HG02943 (cell line): ENCODE measurements at regions not wholly inside any gene's neighbourhood (a gene's known extent, or its start where the extent isn't known, plus 50 kb on each side); places are given as distances from the start of the nearest gene placed in this dataset.

Experiments
- ATAC-seq: cut with Tn5 transposase; IDR thresholded peaks from one replicate; pipeline ENCODE4 v1.9.1; 2021; ENCODE audit warnings: mild to moderate bottlenecking, low read depth, moderate library complexity; ENCODE audit not compliant: unreplicated experiment

- no peak for ATAC-seq
These were observed 173.6 kb downstream of the ARHGAP12 start for GRCh38 chr10:31754803-31755624.

DNA sequence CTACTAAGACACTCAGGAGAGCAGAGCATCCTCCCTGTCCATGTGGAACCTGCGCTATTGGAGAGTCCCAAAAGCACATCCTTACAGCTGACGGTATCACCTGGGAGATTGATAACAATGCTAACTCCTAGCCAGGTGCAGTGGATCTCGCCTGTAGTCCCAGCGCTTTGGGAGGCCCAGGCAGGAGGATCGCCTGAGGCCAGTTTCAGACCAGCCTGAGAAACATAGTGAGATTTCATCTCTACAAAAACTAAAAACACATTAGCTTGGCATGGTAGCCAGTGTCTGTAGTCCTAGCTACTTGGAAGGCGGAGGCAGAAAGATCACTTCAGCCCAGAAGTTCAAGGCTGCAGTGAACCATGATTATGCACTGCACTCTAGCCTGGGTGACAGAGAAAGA is 174.9 kb downstream of the ARHGAP12 start:
- ATAC-seq: no peak

DNA sequence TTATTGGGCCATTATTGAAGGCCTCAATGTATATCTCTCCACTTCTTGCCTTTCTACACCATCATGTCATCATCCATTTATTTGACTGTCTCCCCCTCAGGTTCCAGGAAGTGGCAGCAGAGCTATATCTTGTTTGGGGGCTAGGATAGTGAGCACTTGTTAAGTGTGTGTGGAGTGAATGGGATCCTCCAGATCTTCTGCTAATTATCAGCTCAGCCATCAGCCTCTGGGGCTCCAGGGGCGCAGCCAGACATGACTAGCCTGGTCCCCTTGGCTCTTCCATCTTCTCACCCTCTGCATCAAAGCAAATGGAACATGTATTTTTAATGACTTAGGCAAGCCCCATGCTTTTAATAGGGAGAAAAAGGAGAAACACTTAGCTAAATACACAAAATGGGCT is 176.5 kb downstream of the ARHGAP12 start:
- ATAC-seq: no peak

DNA sequence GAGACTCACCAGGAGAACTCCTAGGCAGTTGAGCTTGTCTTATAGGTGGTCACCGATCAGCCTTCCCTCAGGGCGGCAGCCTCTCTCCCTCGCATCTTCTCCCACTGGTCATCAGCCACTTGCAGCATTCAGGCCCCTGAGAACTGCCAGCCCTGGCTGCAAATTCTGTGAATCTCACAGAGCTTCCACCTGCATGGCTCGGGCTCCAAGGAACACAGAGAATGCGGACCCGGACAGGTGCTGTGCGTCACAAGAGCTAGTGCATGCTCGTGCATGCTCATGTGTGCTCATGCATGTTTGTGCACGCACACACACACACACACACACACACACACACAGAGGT is 176.9 kb downstream of the ARHGAP12 start:
- ATAC-seq: no peak

- no peak for ATAC-seq
These were observed 177.4 kb downstream of the ARHGAP12 start for GRCh38 chr10:31751051-31751737.

- no peak for ATAC-seq
These were observed 178.4 kb downstream of the ARHGAP12 start for GRCh38 chr10:31749981-31750840.

- no peak for ATAC-seq
These were observed 179.3 kb downstream of the ARHGAP12 start for GRCh38 chr10:31749301-31749700.

GRCh38 chr10:31745612-31746376 is 182.8 kb downstream of the ARHGAP12 start:
- ATAC-seq: no peak

GRCh38 chr10:31744025-31744424 is 184.6 kb downstream of the ARHGAP12 start:
- no peak for ATAC-seq

DNA sequence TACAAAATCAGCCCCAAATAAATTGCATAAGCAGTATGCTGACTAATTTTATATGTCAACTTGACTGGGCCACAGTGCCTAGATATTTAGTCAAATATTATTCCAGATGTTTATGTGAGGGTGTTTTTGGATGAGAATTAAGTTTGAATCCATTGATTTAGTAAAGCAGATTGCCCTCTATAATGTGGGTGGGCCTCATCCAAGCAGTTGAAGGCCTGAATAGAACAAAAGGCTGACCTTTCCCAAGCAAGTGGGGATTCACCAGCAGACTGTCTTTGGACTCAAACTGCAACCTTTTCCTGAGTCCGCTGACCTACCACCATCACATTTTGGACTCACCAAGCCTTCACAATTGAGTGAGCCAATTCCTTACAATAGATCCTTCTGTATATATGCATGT is 186.4 kb downstream of the ARHGAP12 start:
- ATAC-seq: no peak

GRCh38 chr10:31741473-31741872 is 187.2 kb downstream of the ARHGAP12 start:
- no peak for ATAC-seq

DNA sequence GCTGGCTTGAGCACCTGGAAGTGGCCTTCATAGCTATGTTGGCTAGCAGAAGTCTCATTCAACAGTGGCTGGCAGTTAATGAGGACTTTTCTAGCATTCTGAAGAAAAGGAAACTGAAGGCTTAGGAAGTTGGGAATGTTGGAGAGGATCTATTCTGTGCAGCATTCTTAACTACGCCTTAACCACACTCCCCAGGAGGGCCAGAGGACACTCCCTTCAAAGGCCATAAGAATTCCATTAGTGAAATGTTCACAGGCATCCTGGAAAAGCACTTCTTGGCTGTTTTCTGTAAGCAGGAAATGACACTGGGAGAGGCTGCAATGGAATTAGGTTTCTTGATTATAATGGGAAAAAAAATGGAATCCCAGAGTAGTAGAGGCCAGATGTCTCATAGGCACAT is 188.9 kb downstream of the ARHGAP12 start:
- ATAC-seq: no peak

GRCh38 chr10:31739146-31739545 is 189.5 kb downstream of the ARHGAP12 start:
- ATAC-seq: no peak

GRCh38 chr10:31731711-31732110 is 196.9 kb downstream of the ARHGAP12 start:
- no peak for ATAC-seq

DNA sequence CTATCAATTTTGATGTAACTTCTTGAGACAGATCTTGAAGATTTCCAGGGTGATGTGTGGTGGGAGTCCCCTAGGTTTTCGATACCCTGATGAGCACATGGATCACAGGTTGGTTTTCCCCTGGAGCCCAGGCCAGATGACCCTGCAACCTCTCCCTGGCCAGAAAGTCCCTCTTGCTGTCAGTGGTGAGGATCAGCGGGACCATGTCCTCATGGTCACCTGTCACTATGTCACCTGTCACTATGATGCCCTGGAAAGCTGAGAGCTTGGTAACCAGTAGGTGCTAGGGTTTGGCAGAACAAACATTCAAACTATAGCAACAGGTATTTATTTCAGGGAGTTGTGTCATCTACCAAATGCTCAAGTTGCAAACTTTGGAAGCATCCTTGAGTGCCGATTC is 197.9 kb downstream of the ARHGAP12 start:
- no peak for ATAC-seq

GRCh38 chr10:31728698-31729224 is 199.9 kb downstream of the ARHGAP12 start:
- no peak for ATAC-seq

- ATAC-seq: no peak
These were observed 203.2 kb downstream of the ARHGAP12 start for GRCh38 chr10:31725436-31725835.

DNA sequence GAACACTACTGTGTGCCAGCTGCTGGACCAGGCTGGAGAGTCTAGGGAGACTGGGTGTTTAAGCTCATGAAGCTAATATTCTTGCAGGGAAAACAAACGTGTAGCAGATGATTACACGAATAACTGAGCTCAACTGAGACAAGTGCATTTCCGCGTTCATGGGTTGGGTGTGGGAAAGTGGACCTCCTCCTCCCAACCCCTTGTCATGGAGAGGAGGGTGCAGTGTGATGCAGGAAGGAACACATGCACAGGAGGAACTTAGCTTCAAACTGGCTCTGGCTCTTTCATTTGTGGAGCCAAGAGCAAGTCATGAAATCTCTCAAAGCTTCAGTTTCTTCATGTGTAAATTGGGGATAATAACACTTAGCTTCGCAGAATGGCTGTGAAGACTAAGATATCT is 204.3 kb downstream of the ARHGAP12 start:
- ATAC-seq: no peak

GRCh38 chr10:31723106-31723750 is 205.4 kb downstream of the ARHGAP12 start:
- ATAC-seq: no peak

DNA sequence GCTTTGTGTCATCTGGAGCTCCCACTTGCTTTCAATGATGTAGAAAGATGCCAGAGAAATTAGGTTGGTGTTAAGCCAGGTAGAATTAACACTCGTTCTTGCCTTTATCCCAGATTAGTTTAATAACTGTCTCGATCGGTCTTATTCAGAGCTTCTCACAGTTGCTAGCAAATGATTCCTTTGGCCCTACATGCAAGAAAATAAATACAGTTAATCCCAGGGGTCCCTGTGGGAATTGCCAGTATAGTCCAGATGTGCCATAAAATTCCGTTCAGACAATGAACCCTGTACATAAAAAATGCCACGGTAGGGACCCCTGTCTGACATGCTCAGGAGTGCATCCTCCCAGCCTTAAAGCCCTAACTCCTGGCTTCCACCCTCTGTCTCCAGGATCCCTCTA is 207.5 kb downstream of the ARHGAP12 start:
- no peak for ATAC-seq
